ENCODE measurements at regions not wholly inside any gene's neighbourhood (a gene's known extent, or its start where the extent isn't known, plus 50 kb on each side); places are given as distances from the start of the nearest gene placed in this dataset.

DNA sequence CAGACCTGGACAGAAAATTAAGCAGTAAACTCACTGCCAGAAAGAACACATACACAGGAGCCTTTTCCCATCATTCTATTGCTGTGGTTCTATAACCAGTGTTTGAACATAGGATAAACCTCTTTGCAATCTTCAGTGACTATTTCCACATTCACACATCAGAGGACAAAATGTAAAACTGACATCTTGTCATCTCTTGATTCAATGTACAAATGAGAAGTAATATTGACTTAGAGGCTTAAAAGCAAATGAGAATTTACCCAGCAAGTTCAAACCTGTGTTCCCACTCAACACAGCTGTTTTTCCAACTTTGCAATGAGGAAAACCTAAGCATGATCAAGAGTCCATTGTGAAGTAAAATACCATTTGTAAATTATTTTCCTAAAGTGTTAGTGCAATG is 307.1 kb upstream of the CPXCR1 start:
- H3K27me3 Mint-ChIP-seq = no peaks in the 10 kb centered on the region
- no peaks in the 10 kb centered on the region for H3K4me1 Mint-ChIP-seq
- no peak for DNase-seq (ENCODE audit: low spot score in 2 of 2)
- no peak overlapping the region for H3K27ac Mint-ChIP-seq (ENCODE audit: low read depth)
- H3K4me3 Mint-ChIP-seq = no peak overlapping the region
- H3K9me3 Mint-ChIP-seq = peaks cover 14% of the 10 kb centered on the region
- no peak for ATAC-seq (replicated peaks; ENCODE audit: extremely low read depth, poor library complexity, severe bottlenecking)
- H3K36me3 Mint-ChIP-seq (ENCODE audit: insufficient read depth) = no peaks in the 10 kb centered on the region

All from central memory CD8-positive, alpha-beta T cell (primary cell).